AG04450 (cell line): ENCODE measurements at regions not wholly inside any gene's neighbourhood (a gene's known extent, or its start where the extent isn't known, plus 50 kb on each side); places are given as distances from the start of the nearest gene placed in this dataset.

ENCODE experiments used
- CTCF ChIA-PET: fragments of 300-600, 350-600 bp; formaldehyde crosslinking; extraction: SDS; loops from one replicate; lab custom pipeline; 2022; ENCODE audit warnings: antibody characterized with exemption, inconsistent platforms; lab: Charles Lee
- POLR2A ChIA-PET: fragments of 350-600 bp; formaldehyde crosslinking; extraction: SDS; loops from one replicate; lab custom pipeline; 2021; ENCODE audit warnings: antibody characterized with exemption, inconsistent platforms; lab: Yijun Ruan, JAX
- DNase-seq: peaks from one replicate; pipeline ENCODE4 v3.0.0-alpha.2; 2011; ENCODE audit warnings: low read depth, low spot score
- H3K27ac ChIP-seq: one replicate; pipeline ENCODE4 v1.5.1; 2012; ENCODE audit warnings: low read depth, low read length, control low read depth
- H3K27me3 ChIP-seq: one replicate; pipeline ENCODE4 v1.6.0; 2012; ENCODE audit warnings: low read length; ENCODE audit not compliant: control insufficient read depth, insufficient read depth
- H3K4me3 ChIP-seq: 2 replicates; pipeline ENCODE4 v1.5.1; 2011; ENCODE audit warnings: mild to moderate bottlenecking, low read depth, low read length, control low read depth
- H3K9me3 ChIP-seq: 2 replicates; pipeline ENCODE4 v1.5.1; 2012; ENCODE audit warnings: low read length; ENCODE audit not compliant: control insufficient read depth, insufficient read depth
- CTCF ChIP-seq: IDR thresholded peaks from 2 replicates; pipeline ENCODE4 v1.5.1; 2011; ENCODE audit warnings: low read depth, low read length, control low read depth, inconsistent platforms

GRCh38 chr2:7607441-7608173 is 690.4 kb downstream of the RNF144A start:
- Histone ChIP-seq H3K27me3 (no peaks in the 10 kb centered on the region), H3K4me3 (no peak overlapping the region), H3K9me3 (no peaks in the 10 kb centered on the region), H3K27ac (no peak overlapping the region)
- DNase-seq = no peak
- ChIA-PET CTCF (no interaction called here), POLR2A (no interaction called here)
- no peak for TF ChIP-seq CTCF

GRCh38 chr2:7609556-7609955 is 692.3 kb downstream of the RNF144A start:
- no peaks in the 10 kb centered on the region for H3K27me3 ChIP-seq
- no peak overlapping the region for H3K27ac ChIP-seq
- DNase-seq = no peak
- H3K9me3 ChIP-seq = no peaks in the 10 kb centered on the region
- H3K4me3 ChIP-seq = no peak overlapping the region
- ChIA-PET POLR2A (no interaction called here), CTCF (no interaction called here)
- TF ChIP-seq CTCF = no peak

- no peak for TF ChIP-seq CTCF
- no peak for DNase-seq
- CTCF ChIA-PET = no interaction called here
These were observed 692.8 kb downstream of the RNF144A start for GRCh38 chr2:7609974-7610373.

GRCh38 chr2:7611750-7612149 is 694.5 kb downstream of the RNF144A start:
- CTCF ChIA-PET = no interaction called here
- TF ChIP-seq CTCF = no peak
- H3K27me3 ChIP-seq = no peaks in the 10 kb centered on the region
- H3K27ac ChIP-seq = no peak overlapping the region
- POLR2A ChIA-PET = no interaction called here
- H3K4me3 ChIP-seq = no peak overlapping the region
- H3K9me3 ChIP-seq = no peaks in the 10 kb centered on the region
- no peak for DNase-seq

More at GRCh38 chr2:7609974-7610373, 692.8 kb downstream of the RNF144A start:
- H3K9me3 ChIP-seq = no peaks in the 10 kb centered on the region
- POLR2A ChIA-PET = no interaction called here
- H3K4me3 ChIP-seq = no peak overlapping the region
- no peaks in the 10 kb centered on the region for H3K27me3 ChIP-seq
- no peak overlapping the region for H3K27ac ChIP-seq

- Histone ChIP-seq H3K4me3 (no peak overlapping the region), H3K27me3 (no peaks in the 10 kb centered on the region), H3K27ac (no peak overlapping the region), H3K9me3 (no peaks in the 10 kb centered on the region)
- TF ChIP-seq CTCF = no peak
- CTCF ChIA-PET = no interaction called here
- POLR2A ChIA-PET = no interaction called here
- DNase-seq = no peak
These were observed 695.8 kb downstream of the RNF144A start for GRCh38 chr2:7612969-7613368.
